Psoas muscle (tissue), 7 donors: ENCODE measurements at regions not wholly inside any gene's neighbourhood (a gene's known extent, or its start where the extent isn't known, plus 50 kb on each side); places are given as distances from the start of the nearest gene placed in this dataset.

ENCODE experiments used
- ATAC-seq, 4 donors: fragments of 200-7000 bp; cut with Tn5 transposase; one replicate each; pipeline ENCODE4 v1.9.1; 2020; ENCODE audit warnings: moderate library complexity in 3 of 4, mild to moderate bottlenecking in 2 of 4
- DNase-seq, 2 donors: peaks; one replicate each; pipeline ENCODE4 v3.0.0-alpha.2; 2020
- H3K27ac ChIP-seq: fragments of 200-600 bp; one replicate; pipeline ENCODE4 v1.8.0; 2022
- H3K27me3 ChIP-seq, 3 donors: fragments of 200-600 bp in 1 of 3; one replicate each; pipeline versions ENCODE4 v1.6.1 to v1.8.0; 2013 to 2022; ENCODE audit warnings: low read length in 2 of 3, mild to moderate bottlenecking in 2 of 3, moderate library complexity in 1 of 3; ENCODE audit not compliant: insufficient read depth in 3 of 3
- H3K36me3 ChIP-seq, 2 donors: fragments of 200-600 bp in 1 of 2; one replicate each; pipeline versions ENCODE4 v1.6.1 to v1.8.0; 2013 to 2022; ENCODE audit warnings: low read depth in 1 of 2, mild to moderate bottlenecking in 1 of 2, moderate library complexity in 1 of 2; ENCODE audit not compliant: insufficient read depth in 1 of 2
- H3K4me1 ChIP-seq: fragments of 200-600 bp; one replicate; pipeline ENCODE4 v1.8.0; 2022
- H3K4me3 ChIP-seq: fragments of 200-600 bp; one replicate; pipeline ENCODE4 v1.8.0; 2022; ENCODE audit warnings: mild to moderate bottlenecking
- H3K9me3 ChIP-seq: fragments of 200-600 bp; one replicate; pipeline ENCODE4 v1.8.0; 2022
- WGBS, 3 donors: extraction: QIAGEN DNeasy Blood & Tissue Kit; methylation state at CpG; one replicate each; pipeline versions ENCODE4 v1.1.6 to v1.1.7; 2013; 5-methylcytosine and 5-hydroxymethylcytosine counted together
- intact Hi-C, 2 donors: fragments of 100-400 bp; cut with DNase I; formaldehyde crosslinking; loops; one replicate each; pipeline versions ENCODE4 v1.11.0 to v1.14.2; 2022
- TF ChIP-seq, protein P1 (sequence below): fragments of 200-600 bp; IDR thresholded peaks from one replicate; pipeline ENCODE4 v1.8.0; 2022; ENCODE audit warnings: antibody characterized with exemption
- donor health status: healthy with polysubstance abuse.
- donor health status: DM: no; HTN: no; CAD: no; lungs with moderate emphysema.
- donor health status: Bipolar disorder and iron deficiency.
- donor health status: healthy.
- donor health status: DM: yes; HTN: yes; CAD: no.
- donor health status: DM: no; HTN: no; CAD: no.
- donor health status: DM: yes; HTN: yes; CAD: no.

DNA sequence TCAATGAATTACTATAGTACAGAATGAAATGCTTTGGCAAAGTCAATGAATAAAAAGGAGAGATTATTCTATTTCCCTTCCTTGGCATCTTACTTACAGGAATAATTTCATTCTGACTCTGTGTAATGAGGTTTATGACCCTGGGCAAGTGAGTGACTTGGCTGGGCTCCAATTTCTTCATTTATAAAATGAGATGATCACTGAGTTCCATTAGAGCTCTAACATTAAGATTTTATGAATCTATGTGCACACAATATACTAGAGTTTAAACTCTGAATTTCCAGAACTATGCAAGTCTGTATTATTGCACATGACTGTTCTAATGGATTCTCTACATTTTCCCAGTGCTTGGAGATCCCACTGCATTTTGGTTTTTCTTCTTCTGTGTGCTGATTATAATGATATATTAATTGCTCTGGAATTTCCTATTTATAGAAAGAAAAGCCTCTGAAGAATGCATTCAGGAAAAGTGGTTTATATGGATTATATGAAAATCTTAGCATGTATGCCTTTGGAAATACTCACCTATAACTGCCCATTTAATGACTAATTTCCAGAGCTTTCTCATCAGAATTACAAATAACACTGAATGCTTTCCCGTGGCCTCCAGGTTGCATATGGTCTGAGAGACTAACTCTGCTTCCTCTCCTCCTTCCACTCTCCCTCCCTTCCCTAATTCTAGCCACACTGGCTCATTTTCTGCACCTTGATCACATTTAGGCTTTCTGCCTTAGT, 97.4 kb upstream of the CHRM3 start:
- intact Hi-C loops = no loop called here
- TF ChIP-seq, protein P1, sequence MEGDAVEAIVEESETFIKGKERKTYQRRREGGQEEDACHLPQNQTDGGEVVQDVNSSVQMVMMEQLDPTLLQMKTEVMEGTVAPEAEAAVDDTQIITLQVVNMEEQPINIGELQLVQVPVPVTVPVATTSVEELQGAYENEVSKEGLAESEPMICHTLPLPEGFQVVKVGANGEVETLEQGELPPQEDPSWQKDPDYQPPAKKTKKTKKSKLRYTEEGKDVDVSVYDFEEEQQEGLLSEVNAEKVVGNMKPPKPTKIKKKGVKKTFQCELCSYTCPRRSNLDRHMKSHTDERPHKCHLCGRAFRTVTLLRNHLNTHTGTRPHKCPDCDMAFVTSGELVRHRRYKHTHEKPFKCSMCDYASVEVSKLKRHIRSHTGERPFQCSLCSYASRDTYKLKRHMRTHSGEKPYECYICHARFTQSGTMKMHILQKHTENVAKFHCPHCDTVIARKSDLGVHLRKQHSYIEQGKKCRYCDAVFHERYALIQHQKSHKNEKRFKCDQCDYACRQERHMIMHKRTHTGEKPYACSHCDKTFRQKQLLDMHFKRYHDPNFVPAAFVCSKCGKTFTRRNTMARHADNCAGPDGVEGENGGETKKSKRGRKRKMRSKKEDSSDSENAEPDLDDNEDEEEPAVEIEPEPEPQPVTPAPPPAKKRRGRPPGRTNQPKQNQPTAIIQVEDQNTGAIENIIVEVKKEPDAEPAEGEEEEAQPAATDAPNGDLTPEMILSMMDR = no peak
- H3K27ac ChIP-seq = no peak overlapping the region
- DNase-seq (no peak), ATAC-seq (no peak)
- H3K9me3 ChIP-seq = no peaks in the 10 kb centered on the region
- H3K4me1 ChIP-seq = no peaks in the 10 kb centered on the region
- 30 to 45% (median 44%) methylated on average over 1 of the region's 1 CpG for WGBS, 3 donors
- no peaks in the 10 kb centered on the region for H3K36me3 ChIP-seq
- no peaks in the 10 kb centered on the region for H3K27me3 ChIP-seq
- no peak overlapping the region for H3K4me3 ChIP-seq

DNA sequence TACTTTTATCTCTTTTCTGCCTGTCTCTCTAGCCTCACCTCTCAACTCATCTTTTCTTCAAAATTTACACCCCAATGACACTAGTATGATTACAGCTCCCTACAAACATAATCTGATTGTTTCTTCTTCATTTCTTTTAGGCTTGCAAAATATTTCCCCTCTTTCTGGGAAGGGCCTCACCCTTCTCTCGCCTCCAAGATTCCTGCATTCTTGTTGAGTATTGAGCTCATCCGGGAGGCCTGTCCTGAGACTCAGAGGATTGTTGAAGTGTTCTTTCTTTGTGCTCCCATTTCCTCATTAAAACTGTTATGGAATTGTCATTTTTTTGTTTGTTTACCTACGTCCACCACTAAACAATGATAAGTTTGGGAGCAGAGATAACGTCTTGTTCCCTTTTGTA, 99.1 kb upstream of the CHRM3 start:
- ATAC-seq = no peak
- Histone ChIP-seq H3K9me3 (no peaks in the 10 kb centered on the region), H3K4me1 (no peaks in the 10 kb centered on the region), H3K27ac (no peak overlapping the region), H3K27me3 (no peaks in the 10 kb centered on the region), H3K4me3 (no peak overlapping the region), H3K36me3 (no peaks in the 10 kb centered on the region)
- no peak for DNase-seq
- intact Hi-C loops = no loop called here
- 71 to 75% (median 73%) methylated on average over 4 of the region's 4 CpGs for WGBS, 3 donors
- TF ChIP-seq, protein P1 = no peak

DNA sequence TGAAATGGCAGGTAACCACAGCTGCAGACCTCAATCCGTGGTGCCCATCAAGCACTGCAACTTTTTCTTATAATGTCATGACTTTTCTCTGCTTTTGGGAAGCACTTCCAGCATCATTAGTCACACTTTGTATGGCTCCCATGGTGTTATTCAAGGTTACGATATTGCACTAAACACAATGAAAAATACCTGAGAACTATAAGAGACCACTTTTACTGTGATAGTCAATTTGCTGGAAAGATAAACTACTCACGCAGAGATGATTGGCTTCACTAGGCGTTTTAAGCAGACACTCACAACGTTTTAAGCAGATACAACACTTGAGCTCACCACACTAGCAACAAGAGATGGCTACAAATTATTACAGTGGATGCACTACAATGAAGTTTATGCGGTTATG, 103.2 kb upstream of the CHRM3 start:
- TF ChIP-seq, protein P1 = no peak
- no peak for ATAC-seq
- peaks cover 2% of the 10 kb centered on the region for H3K9me3 ChIP-seq
- DNase-seq = no peak
- H3K36me3 ChIP-seq = no peaks in the 10 kb centered on the region
- WGBS, 3 donors = 72 to 77% (median 76%) methylated on average over 6 of the region's 6 CpGs
- no peak overlapping the region for H3K27ac ChIP-seq
- intact Hi-C loops = no loop called here
- H3K4me3 ChIP-seq = no peak overlapping the region
- no peaks in the 10 kb centered on the region for H3K27me3 ChIP-seq
- no peaks in the 10 kb centered on the region for H3K4me1 ChIP-seq

DNA sequence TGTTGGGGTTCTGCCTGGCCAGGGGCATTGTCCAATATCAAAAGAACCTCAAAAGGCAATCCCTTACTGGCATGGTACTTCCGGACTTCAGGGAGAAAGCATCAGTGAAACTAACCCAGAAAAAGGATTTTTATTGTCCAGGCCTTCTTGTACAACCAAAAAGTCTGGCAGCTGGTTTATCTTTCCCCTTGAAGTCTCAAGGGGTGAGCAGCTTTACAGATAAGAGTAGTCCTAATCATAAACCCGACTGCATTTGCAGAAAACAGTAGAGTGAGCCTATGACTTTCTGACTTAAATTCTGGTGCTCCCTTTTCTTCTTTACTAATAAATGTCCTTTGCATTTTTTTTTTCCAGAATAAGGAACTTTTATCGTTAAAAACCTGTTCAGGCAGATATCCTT, 104.0 kb upstream of the CHRM3 start:
- intact Hi-C loops = no loop called here
- Histone ChIP-seq H3K9me3 (peaks cover 2% of the 10 kb centered on the region), H3K4me1 (no peaks in the 10 kb centered on the region), H3K36me3 (no peaks in the 10 kb centered on the region), H3K27ac (no peak overlapping the region), H3K27me3 (no peaks in the 10 kb centered on the region), H3K4me3 (no peak overlapping the region)
- WGBS, 3 donors = 61 to 79% (median 64%) methylated on average over 3 of the region's 3 CpGs
- TF ChIP-seq, protein P1 = no peak
- no peak for ATAC-seq
- DNase-seq = no peak

DNA sequence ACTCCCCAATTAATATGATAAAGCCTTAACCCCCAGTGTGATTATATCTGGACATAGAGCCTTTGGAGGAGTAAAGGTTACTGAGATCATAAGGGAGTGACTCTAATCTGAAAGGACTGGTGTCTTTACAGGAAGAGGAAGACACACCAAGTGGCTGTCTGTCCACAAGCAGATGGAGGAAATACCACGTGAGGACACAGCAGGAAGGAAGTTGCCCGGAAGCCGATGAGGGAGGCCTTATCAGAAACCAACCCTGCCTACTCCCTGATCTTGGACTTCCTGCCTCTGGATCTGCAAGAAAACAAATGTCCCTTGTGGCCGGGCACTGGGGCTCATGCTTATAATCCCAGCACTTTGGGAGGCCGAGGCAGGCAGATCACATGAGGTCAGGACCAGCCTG, 110.3 kb upstream of the CHRM3 start:
- 67 to 79% (median 73%) methylated on average over 5 of the region's 5 CpGs for WGBS, 3 donors
- H3K36me3 ChIP-seq = no peaks in the 10 kb centered on the region
- H3K9me3 ChIP-seq = peaks cover 2% of the 10 kb centered on the region
- TF ChIP-seq, protein P1 = no peak
- intact Hi-C loops = no loop called here
- no peak for ATAC-seq
- no peak for DNase-seq
- H3K27me3 ChIP-seq = no peaks in the 10 kb centered on the region
- no peak overlapping the region for H3K4me3 ChIP-seq
- no peak overlapping the region for H3K27ac ChIP-seq
- no peaks in the 10 kb centered on the region for H3K4me1 ChIP-seq
